Stimulated activated CD8-positive, alpha-beta memory T cell treated with anti-CD3 and anti-CD28 coated beads, Interleukin-4, amount 100 ng/mL, for 48 hours (primary cell): ENCODE measurements at regions not wholly inside any gene's neighbourhood (a gene's known extent, or its start where the extent isn't known, plus 50 kb on each side); places are given as distances from the start of the nearest gene placed in this dataset.

ENCODE experiments used
- DNase-seq: peaks from one replicate; pipeline ENCODE4 v3.0.0-alpha.2; 2020

- no peak for DNase-seq
These were observed 542.1 kb downstream of the IRX1 start for GRCh38 chr5:4137781-4138180.

GRCh38 chr5:4142842-4143241 is 547.2 kb downstream of the IRX1 start:
- DNase-seq: no peak

DNA sequence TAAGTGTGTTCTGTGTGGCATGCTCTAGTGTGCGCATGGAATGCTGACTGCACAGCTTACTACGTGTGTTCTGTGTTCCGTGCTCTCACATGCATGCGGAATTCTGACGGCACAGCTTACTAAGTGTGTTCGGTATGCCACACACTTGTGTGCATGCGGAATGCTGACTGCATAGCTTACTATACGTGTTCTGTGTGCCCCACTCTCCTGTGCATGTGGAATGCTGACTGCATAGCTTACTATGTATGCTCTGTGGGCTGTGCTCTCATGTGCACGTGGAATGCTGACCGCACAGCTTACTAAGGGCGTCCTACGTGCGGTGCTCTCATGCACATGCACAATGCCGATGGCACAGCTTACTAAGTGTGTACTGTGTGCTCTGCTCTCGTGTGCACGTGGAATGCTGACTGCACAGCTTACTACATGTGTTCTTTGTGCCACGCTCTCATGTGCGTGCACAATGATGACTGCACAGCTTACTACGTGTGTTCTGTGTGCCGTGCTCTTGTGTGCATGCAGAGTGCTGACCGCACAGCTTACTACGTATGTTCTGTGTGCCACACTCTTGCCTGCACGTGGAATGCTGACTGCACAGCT is 548.9 kb downstream of the IRX1 start:
- DNase-seq: no peak

DNA sequence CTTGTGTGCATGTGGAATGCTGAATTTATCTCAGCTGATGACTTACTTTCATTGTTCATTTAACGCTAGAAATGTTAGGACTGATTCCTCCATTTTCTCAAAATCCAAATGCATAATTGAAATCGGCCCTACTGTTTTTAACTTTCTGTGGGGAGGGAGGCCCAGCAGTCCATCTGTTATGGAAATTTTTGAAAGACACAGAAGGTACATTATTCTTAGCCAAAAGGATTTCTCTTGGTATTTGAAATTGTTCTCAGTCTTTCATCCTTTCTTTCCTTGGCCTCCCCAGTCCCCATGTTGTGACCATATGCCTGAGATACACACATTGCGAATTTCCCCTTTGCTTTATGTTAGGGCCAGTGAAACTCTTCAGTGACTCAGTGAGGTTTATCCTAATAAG is 549.9 kb downstream of the IRX1 start:
- no peak for DNase-seq

- DNase-seq: no peak
These were observed 552.4 kb downstream of the IRX1 start for GRCh38 chr5:4148009-4148408.

GRCh38 chr5:4150067-4150466 is 554.4 kb downstream of the IRX1 start:
- no peak for DNase-seq

- no peak for DNase-seq
These were observed 560.5 kb downstream of the IRX1 start for GRCh38 chr5:4156153-4156552.

DNA sequence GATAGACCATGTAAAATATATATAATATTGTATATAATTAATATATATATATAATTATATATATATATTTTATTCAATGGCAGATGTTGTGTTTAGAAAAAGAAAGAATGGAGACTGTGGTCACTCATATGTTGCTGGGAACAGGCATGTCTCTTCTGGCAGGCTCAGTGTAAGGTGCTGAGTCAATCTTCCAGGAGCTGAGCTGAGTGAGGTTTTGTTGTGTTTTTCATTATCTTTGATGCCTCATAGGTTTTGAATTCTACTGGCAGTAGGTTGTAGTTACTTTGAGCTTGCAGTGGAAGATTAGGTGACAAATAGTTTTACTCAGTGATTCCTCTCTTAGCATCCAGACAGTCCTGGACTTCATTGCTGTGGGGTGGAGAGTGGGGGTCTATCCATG is 561.3 kb downstream of the IRX1 start:
- DNase-seq: no peak

- no peak for DNase-seq
These were observed 563.3 kb downstream of the IRX1 start for GRCh38 chr5:4158750-4159447.

GRCh38 chr5:4159681-4160080 is 564.0 kb downstream of the IRX1 start:
- no peak for DNase-seq

GRCh38 chr5:4164167-4164566 is 568.5 kb downstream of the IRX1 start:
- DNase-seq: no peak

GRCh38 chr5:4180703-4181102 is 585.1 kb downstream of the IRX1 start:
- DNase-seq: no peak

- DNase-seq: no peak
These were observed 586.5 kb downstream of the IRX1 start for GRCh38 chr5:4182144-4182543.

- DNase-seq: no peak
These were observed 589.5 kb downstream of the IRX1 start for GRCh38 chr5:4185127-4185526.

DNA sequence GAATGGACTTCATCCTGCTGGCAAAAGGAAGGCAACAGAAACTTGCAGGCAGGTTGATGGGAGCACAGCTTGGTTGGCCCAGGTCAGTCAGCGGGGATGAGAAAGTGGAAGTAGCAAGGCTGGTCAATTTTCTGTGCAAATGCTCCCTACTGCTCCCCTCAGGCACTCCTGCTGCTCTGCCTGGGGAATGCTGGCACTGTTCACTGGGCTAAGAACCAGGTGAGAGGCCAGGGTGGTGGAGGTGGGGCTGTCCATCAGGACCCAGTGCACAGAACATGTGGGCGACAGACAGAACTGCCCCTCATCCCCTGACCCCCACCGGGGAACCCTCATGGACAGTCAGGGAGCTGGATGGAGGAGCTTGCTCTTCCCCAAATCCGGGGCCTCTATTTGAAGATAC is 593.1 kb downstream of the IRX1 start:
- DNase-seq: no peak

GRCh38 chr5:4189317-4189716 is 593.7 kb downstream of the IRX1 start:
- no peak for DNase-seq

DNA sequence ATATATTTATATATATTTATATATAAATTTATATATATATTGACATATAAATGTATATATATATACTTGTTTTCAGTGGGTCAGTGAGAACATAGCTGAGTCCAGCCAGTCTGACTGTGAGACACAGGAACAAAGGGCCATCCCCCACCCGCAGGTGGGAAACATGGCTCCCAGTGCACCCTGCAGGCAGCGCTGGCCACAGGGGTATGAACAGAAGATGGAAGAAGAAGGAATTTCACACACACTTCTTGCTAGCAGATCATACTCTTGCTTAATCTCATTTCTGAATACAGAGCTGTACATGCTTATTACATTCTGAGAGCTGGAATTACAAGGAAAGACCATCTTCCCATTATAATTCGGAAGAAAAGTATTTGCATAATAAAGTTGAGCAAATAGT is 595.4 kb downstream of the IRX1 start:
- peak; percentile 30 for DNase-seq

- DNase-seq: no peak
These were observed 596.1 kb downstream of the IRX1 start for GRCh38 chr5:4191703-4192102.

DNA sequence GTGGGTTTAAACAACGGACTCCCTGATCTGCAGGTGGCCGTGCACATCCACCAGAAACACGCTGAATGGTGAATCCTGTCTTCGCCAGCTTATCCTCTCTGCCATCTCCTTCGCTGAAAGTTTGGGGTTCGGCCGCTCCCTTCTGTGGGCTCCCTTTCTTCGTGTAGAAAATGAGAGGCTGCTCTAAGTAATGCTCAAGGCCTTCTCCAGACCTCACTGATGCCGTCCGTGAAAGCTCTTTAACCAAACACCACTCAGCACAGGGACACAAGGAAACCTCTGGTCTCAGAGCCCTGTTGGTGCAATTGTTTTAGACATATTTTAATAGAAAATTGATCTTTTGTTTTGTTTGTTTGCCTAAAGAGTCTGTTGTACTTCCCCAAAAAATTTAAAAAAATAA is 596.5 kb downstream of the IRX1 start:
- no peak for DNase-seq

DNA sequence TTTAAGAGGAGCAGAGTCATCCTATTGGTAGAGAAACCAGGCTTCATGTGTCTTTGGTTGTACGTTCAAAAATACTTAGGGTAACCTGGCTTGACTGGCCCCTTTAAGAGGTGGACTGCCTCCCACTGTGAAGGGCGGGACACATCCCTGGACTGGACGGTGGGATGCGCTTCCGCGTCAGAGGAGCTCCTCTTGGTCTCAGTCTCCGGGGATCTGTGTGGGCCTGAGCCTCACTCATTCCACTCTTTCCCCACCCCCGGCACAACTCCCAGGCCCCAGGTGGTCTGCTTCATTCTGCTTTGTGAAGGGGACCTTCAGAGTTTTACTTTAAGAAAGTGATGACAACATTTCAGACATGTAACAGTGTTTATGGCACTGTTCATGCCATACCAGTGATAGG is 601.1 kb downstream of the IRX1 start:
- no peak for DNase-seq

DNA sequence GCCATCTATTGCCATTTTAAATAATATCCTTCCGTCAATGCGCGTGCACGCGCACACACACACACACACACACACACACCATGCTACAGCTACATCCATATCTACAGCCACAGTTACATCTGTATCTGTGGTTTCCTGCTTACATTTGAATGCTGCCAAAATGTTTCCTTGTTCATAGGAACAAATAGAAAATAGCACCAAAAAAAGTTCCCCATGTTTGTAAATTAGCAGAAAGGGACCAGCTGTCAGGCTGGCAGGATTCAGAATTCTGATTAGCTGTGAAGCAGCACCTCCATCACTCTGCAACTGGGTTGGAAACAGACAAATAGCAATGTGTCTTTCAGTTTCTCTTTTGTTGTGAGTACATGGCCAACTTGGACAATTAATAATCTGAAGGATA is 601.5 kb downstream of the IRX1 start:
- DNase-seq: no peak

GRCh38 chr5:4198461-4198860 is 602.8 kb downstream of the IRX1 start:
- DNase-seq: no peak

DNA sequence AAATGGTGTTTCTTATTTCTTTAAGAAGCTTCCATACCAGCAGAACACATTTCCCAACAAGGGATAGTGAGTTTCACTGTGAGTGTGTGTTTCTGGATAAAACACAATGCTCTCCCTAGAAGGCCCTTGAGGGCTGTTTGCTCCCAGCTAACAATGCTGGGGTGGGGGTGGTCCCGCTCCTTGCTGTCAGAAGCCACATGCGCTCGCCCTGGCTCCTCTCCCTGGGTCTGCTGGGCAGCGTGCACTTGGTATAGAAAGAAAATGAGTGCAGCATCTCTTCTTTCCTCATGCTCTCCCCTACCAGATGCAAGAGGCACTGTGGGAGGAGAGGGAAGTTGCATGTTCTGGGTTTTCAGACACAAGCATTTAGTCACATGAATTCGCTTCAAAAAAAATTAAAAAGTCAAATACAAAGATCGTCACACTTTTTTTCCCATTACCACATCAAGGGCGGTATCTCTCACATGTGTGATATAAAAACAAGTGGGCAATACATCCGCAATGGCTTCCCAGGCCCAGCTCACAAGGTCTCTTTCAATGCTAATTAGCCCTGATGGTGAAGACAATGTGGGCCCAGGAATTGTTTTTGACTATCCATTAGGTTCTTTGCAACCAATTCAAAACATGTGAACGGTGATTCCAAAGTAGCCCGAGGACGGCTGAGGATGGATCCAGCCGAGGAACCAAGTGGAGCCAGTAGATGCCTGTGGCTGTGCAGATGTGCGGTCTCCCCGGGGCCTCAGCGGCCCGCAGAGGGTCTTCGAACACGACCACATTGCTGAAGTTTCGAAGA is 603.6 kb downstream of the IRX1 start:
- DNase-seq: no peak

DNA sequence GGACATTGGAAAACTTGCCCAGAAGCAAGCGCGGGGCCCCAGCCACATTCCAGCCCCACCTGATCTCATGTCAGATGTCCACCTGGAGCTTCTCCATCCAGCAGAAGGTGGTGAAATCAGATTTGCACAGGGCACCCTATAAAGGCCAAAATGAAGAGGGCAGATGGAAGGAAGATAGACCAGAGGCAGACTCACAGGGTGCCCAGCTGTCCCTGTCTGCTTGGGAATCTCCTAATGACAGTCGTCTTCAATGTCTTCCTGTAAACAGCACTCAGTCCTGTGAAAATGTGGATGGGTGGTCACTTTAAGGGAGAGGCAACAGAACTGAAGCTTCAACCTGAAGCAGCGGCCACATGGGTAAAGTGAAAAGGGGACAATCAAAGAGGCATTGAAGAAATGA is 607.5 kb downstream of the IRX1 start:
- DNase-seq: no peak
